ENCODE measurements at regions not wholly inside any gene's neighbourhood (a gene's known extent, or its start where the extent isn't known, plus 50 kb on each side); places are given as distances from the start of the nearest gene placed in this dataset.

GRCh38 chr5:92629574-92629973, 951.4 kb downstream of the NR2F1-AS1 start:
- Histone ChIP-seq H3K36me3 (ENCODE audit: insufficient read depth, low read length) (no peaks in the 10 kb centered on the region), H3K4me3 (ENCODE audit: insufficient read depth, low read length) (no peak overlapping the region), H3K9me3 (ENCODE audit: low read depth, low read length) (no peaks in the 10 kb centered on the region)

GRCh38 chr5:92629000-92629399, 952.0 kb downstream of the NR2F1-AS1 start:
- no peaks in the 10 kb centered on the region for H4K20me1 ChIP-seq (ENCODE audit: insufficient read depth, low read length)
- H3K4me3 ChIP-seq (ENCODE audit: insufficient read depth, low read length) = no peak overlapping the region
- no peak for DNase-seq (ENCODE audit: insufficient read length, low spot score, missing footprints)
- no peaks in the 10 kb centered on the region for H3K79me2 ChIP-seq (ENCODE audit: insufficient read depth, low read length)
- no peak overlapping the region for H2AFZ ChIP-seq (ENCODE audit: low read length)
- no peak overlapping the region for H3K4me2 ChIP-seq (ENCODE audit: insufficient read depth, low read length)
- H3K9me3 ChIP-seq (ENCODE audit: low read depth, low read length) = no peaks in the 10 kb centered on the region
- no peak for TF ChIP-seq CTCF (IDR thresholded peaks at IDR 0.05; ENCODE audit: extremely low read depth, low read depth, low read length)
- no peaks in the 10 kb centered on the region for H3K4me1 ChIP-seq (ENCODE audit: insufficient read depth, low read length)
- H3K36me3 ChIP-seq (ENCODE audit: insufficient read depth, low read length) = no peaks in the 10 kb centered on the region
- H3K27ac ChIP-seq (ENCODE audit: low read depth, low read length) = no peak overlapping the region
- no peaks in the 10 kb centered on the region for H3K27me3 ChIP-seq (ENCODE audit: insufficient read depth, low read length)

More at GRCh38 chr5:92629574-92629973, 951.4 kb downstream of the NR2F1-AS1 start:
- no peaks in the 10 kb centered on the region for H3K79me2 ChIP-seq (ENCODE audit: insufficient read depth, low read length)
- H4K20me1 ChIP-seq (ENCODE audit: insufficient read depth, low read length) = no peaks in the 10 kb centered on the region
- H3K4me1 ChIP-seq (ENCODE audit: insufficient read depth, low read length) = no peaks in the 10 kb centered on the region
- DNase-seq (ENCODE audit: insufficient read length, low spot score, missing footprints) = no peak
- H3K4me2 ChIP-seq (ENCODE audit: insufficient read depth, low read length) = no peak overlapping the region
- no peaks in the 10 kb centered on the region for H3K27me3 ChIP-seq (ENCODE audit: insufficient read depth, low read length)
- no peak overlapping the region for H3K27ac ChIP-seq (ENCODE audit: low read depth, low read length)
- TF ChIP-seq CTCF (IDR thresholded peaks at IDR 0.05; ENCODE audit: extremely low read depth, low read depth, low read length) = no peak
- H2AFZ ChIP-seq (ENCODE audit: low read length) = no peak overlapping the region

GRCh38 chr5:92627186-92627585, 953.8 kb downstream of the NR2F1-AS1 start:
- Histone ChIP-seq H3K27ac (ENCODE audit: low read depth, low read length) (no peak overlapping the region), H3K4me2 (ENCODE audit: insufficient read depth, low read length) (no peak overlapping the region), H3K4me1 (ENCODE audit: insufficient read depth, low read length) (no peaks in the 10 kb centered on the region), H3K36me3 (ENCODE audit: insufficient read depth, low read length) (no peaks in the 10 kb centered on the region), H3K4me3 (ENCODE audit: insufficient read depth, low read length) (no peak overlapping the region), H3K9me3 (ENCODE audit: low read depth, low read length) (no peaks in the 10 kb centered on the region), H4K20me1 (ENCODE audit: insufficient read depth, low read length) (no peaks in the 10 kb centered on the region), H3K27me3 (ENCODE audit: insufficient read depth, low read length) (no peaks in the 10 kb centered on the region), H2AFZ (ENCODE audit: low read length) (no peak overlapping the region), H3K79me2 (ENCODE audit: insufficient read depth, low read length) (no peaks in the 10 kb centered on the region)
- TF ChIP-seq CTCF (IDR thresholded peaks at IDR 0.05; ENCODE audit: extremely low read depth, low read depth, low read length) = no peak
- DNase-seq (ENCODE audit: insufficient read length, low spot score, missing footprints) = no peak

- Histone ChIP-seq H3K4me1 (ENCODE audit: insufficient read depth, low read length) (peaks cover 3% of the 10 kb centered on the region), H3K27me3 (ENCODE audit: insufficient read depth, low read length) (no peaks in the 10 kb centered on the region), H2AFZ (ENCODE audit: low read length) (no peak overlapping the region), H3K27ac (ENCODE audit: low read depth, low read length) (no peak overlapping the region), H3K79me2 (ENCODE audit: insufficient read depth, low read length) (no peaks in the 10 kb centered on the region), H3K9me3 (ENCODE audit: low read depth, low read length) (no peaks in the 10 kb centered on the region), H3K36me3 (ENCODE audit: insufficient read depth, low read length) (no peaks in the 10 kb centered on the region), H4K20me1 (ENCODE audit: insufficient read depth, low read length) (no peaks in the 10 kb centered on the region), H3K4me3 (ENCODE audit: insufficient read depth, low read length) (no peak overlapping the region), H3K4me2 (ENCODE audit: insufficient read depth, low read length) (no peak overlapping the region)
- DNase-seq (ENCODE audit: insufficient read length, low spot score, missing footprints) = no peak
- no peak for TF ChIP-seq CTCF (IDR thresholded peaks at IDR 0.05; ENCODE audit: extremely low read depth, low read depth, low read length)
Measured at GRCh38 chr5:92616085-92616484, 964.9 kb downstream of the NR2F1-AS1 start.
